ENCODE measurements at regions not wholly inside any gene's neighbourhood (a gene's known extent, or its start where the extent isn't known, plus 50 kb on each side); places are given as distances from the start of the nearest gene placed in this dataset.
A peak's percentile ranks its signal among the peaks of the same experiment; 100 is the strongest.

- DNase-seq (ENCODE audit: low read depth in 2 of 2), result no peak
- no peak overlapping the region for H3K4me3 ChIP-seq (replicated peaks in 1 of 2; ENCODE audit: low read depth in 2 of 2, low read length in 2 of 2)
- no peak for TF ChIP-seq CTCF (IDR thresholded peaks at IDR 0.05; ENCODE audit: low read depth, low read length)
Measured at GRCh38 chr12:39173726-39174125, 268.3 kb upstream of the CPNE8 start.

GRCh38 chr12:39165338-39165737 lies 259.9 kb upstream of the CPNE8 start:
- H3K4me3 ChIP-seq (replicated peaks in 1 of 2; ENCODE audit: low read depth in 2 of 2, low read length in 2 of 2), result no peak overlapping the region
- no peak for DNase-seq (ENCODE audit: low read depth in 2 of 2)
- no peak for TF ChIP-seq CTCF (IDR thresholded peaks at IDR 0.05; ENCODE audit: low read depth, low read length)

DNA sequence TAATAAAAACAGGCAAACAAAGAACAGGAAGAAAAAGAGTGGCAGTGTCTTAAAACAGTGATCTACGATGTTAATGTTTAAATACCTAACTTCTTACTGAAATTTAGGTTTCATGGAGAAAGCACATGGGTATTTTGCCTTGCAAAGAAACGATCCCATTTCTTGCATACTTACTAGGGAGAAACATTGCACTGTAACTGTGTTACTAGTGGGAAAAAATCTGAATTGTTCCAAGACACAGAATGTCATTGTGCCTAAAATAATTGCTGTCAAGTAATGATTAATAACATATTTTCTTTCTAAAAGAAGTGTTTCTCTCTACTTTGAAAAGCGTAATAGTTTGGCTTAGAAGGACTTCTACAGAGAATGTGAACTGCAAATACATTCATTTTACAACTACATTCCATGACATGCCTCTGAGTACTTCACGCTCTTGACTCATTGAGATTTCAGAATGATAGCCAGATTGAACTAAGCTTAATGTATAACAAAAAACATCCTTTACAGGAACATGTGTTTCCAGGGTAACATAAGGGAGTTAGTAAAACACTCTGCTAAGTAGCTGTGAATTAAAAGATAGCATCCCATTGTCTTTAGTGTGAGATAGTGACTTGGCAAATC lies 256.2 kb upstream of the CPNE8 start:
- TF ChIP-seq CTCF (IDR thresholded peaks at IDR 0.05; ENCODE audit: low read depth, low read length), result no peak
- DNase-seq (ENCODE audit: low read depth in 2 of 2), result no peak
- H3K4me3 ChIP-seq (replicated peaks in 1 of 2; ENCODE audit: low read depth in 2 of 2, low read length in 2 of 2), result no peak overlapping the region

GRCh38 chr12:39157696-39158342 lies 252.4 kb upstream of the CPNE8 start:
- TF ChIP-seq CTCF (IDR thresholded peaks at IDR 0.05; ENCODE audit: low read depth, low read length), result no peak
- no peak overlapping the region for H3K4me3 ChIP-seq (replicated peaks in 1 of 2; ENCODE audit: low read depth in 2 of 2, low read length in 2 of 2)
- DNase-seq (ENCODE audit: low read depth in 2 of 2), result no peak

DNA sequence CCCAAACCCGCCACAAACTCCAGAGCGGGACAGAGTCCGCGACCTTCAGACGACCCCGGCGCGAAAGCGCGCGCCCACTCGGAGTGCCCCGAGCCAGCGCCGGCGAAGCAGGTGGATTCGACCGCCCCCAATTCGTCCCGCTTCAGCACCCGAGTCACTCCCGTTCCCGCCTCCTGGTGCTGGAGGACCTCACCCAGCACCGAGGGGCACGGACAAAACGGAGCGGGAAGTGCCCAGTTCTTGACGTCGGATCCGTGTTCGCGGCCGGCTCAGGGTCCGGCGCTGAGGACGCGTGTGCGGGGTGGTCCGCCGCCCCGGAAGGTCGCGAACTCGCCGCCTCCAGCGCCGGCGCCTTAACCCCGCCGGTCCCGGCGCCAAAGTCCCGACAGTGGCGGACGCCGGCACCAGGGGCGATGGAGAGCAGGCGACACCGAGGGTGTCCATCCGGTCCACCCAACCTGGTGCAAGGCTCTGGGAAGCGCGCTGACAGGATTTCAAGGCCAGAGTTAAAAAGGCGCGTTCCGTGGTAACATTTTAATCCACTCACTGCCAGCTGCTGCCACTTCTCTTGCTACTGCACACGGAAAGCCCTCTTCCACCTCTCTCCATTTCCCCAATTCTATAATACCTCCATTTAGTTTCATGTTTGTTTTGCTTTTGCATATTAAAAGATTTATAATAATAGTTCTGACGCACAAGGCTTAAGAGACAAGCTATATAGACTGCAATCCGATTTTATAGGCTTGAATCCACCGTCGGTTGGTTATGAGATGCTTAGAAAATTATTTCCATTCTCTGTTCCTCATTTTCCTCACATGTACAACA lies 240.0 kb upstream of the CPNE8 start:
- DNase-seq (ENCODE audit: low read depth in 2 of 2), result peak; percentile 20 to 33
- H3K4me3 ChIP-seq (replicated peaks in 1 of 2; ENCODE audit: low read depth in 2 of 2, low read length in 2 of 2), result peak overlapping the region; percentile 44 to 47
- TF ChIP-seq CTCF (IDR thresholded peaks at IDR 0.05; ENCODE audit: low read depth, low read length), result peak; percentile 47

GRCh38 chr12:39144613-39145061 lies 239.2 kb upstream of the CPNE8 start:
- no peak for DNase-seq (ENCODE audit: low read depth in 2 of 2)
- TF ChIP-seq CTCF (IDR thresholded peaks at IDR 0.05; ENCODE audit: low read depth, low read length), result no peak
- H3K4me3 ChIP-seq (replicated peaks in 1 of 2; ENCODE audit: low read depth in 2 of 2, low read length in 2 of 2), result no peak overlapping the region

All from cardiac fibroblast (primary cell).